WTC11 (cell line): ENCODE measurements at regions not wholly inside any gene's neighbourhood (a gene's known extent, or its start where the extent isn't known, plus 50 kb on each side); places are given as distances from the start of the nearest gene placed in this dataset.

Experiments used
- ATAC-seq: fragments of 200-7000 bp; cut with Tn5 transposase; 2 replicates; pipeline ENCODE4 v1.10.0; 2021; ENCODE audit warnings: mild to moderate bottlenecking, moderate library complexity
- CTCF ChIA-PET: fragments of 300-600 bp; sonication (Branson Sonifier 250); formaldehyde crosslinking; loops from one replicate; lab custom pipeline; 2021; ENCODE audit warnings: antibody characterized with exemption; lab: Charles Lee
- POLR2A ChIA-PET: fragments of 350-600 bp; sonication (Branson Sonifier 250); formaldehyde crosslinking; loops from one replicate; lab custom pipeline; 2021; ENCODE audit warnings: antibody characterized with exemption; lab: Charles Lee
- DNase-seq: peaks from one replicate; pipeline ENCODE4 v3.0.0; 2021; ENCODE audit warnings: low spot score
- H3K27ac Mint-ChIP-seq: 2 replicates; pipeline ENCODE4 v1.8.0; 2021; ENCODE audit warnings: mixed read lengths
- H3K27me3 Mint-ChIP-seq: 2 replicates; pipeline ENCODE4 v1.8.0; 2021; ENCODE audit warnings: low read depth, mild to moderate bottlenecking, moderate library complexity, mixed read lengths
- H3K36me3 Mint-ChIP-seq: 2 replicates; pipeline ENCODE4 v1.8.0; 2021; ENCODE audit warnings: mixed read lengths
- H3K4me1 Mint-ChIP-seq: 2 replicates; pipeline ENCODE4 v1.8.0; 2022; ENCODE audit warnings: mixed read lengths
- H3K4me3 Mint-ChIP-seq: 2 replicates; pipeline ENCODE4 v1.8.0; 2021; ENCODE audit warnings: mild to moderate bottlenecking, moderate library complexity, mixed read lengths
- H3K9me3 Mint-ChIP-seq: 2 replicates; pipeline ENCODE4 v1.8.0; 2021; ENCODE audit warnings: mixed read lengths
- ATF1 ChIP-seq: sonication (generic); formaldehyde crosslinking; IDR thresholded peaks from 2 replicates; pipeline ENCODE4 v1.8.1; 2023; ENCODE audit warnings: mild to moderate bottlenecking, moderate library complexity, missing genetic modification reagents
- FOXK1 ChIP-seq: sonication (generic); formaldehyde crosslinking; IDR thresholded peaks from 2 replicates; pipeline ENCODE4 v1.8.0; 2022; ENCODE audit warnings: mild to moderate bottlenecking, moderate library complexity, missing genetic modification reagents
- GRHL2 ChIP-seq: fragments of 250-450 bp; sonication (Bioruptor Pico); IDR thresholded peaks from 2 replicates; pipeline ENCODE4 v1.8.0; 2022; ENCODE audit warnings: mild to moderate bottlenecking, moderate library complexity; ENCODE audit not compliant: insufficient replicate concordance, severe bottlenecking
- JAZF1 ChIP-seq: fragments of 250-450 bp; sonication (Bioruptor Pico); IDR thresholded peaks from 2 replicates; pipeline ENCODE4 v1.9.0; 2021; ENCODE audit warnings: moderate library complexity, mild to moderate bottlenecking, inconsistent platforms
- PRRX2 ChIP-seq: fragments of 250-450 bp; sonication (Bioruptor Pico); IDR thresholded peaks from 2 replicates; pipeline ENCODE4 v1.8.0; 2021; ENCODE audit warnings: mild to moderate bottlenecking
- SMAD4 ChIP-seq: sonication (generic); formaldehyde crosslinking; IDR thresholded peaks from 2 replicates; pipeline ENCODE4 v1.8.0; 2022; ENCODE audit warnings: mild to moderate bottlenecking, missing genetic modification reagents
- TEAD4 ChIP-seq: sonication (generic); formaldehyde crosslinking; IDR thresholded peaks from 2 replicates; pipeline ENCODE4 v1.8.0; 2022; ENCODE audit warnings: mild to moderate bottlenecking, missing genetic modification reagents
- ZNF121 ChIP-seq: sonication (generic); formaldehyde crosslinking; IDR thresholded peaks from 2 replicates; pipeline ENCODE4 v1.8.0; 2023; ENCODE audit warnings: missing genetic modification reagents
- ZNF416 ChIP-seq: fragments of 250-450 bp; sonication (Bioruptor Pico); IDR thresholded peaks from 2 replicates; pipeline ENCODE4 v1.9.0; 2021; ENCODE audit warnings: mild to moderate bottlenecking, inconsistent platforms
- ZNF671 ChIP-seq: fragments of 250-450 bp; sonication (Bioruptor Pico); IDR thresholded peaks from 2 replicates; pipeline ENCODE4 v1.8.0; 2021; ENCODE audit warnings: mild to moderate bottlenecking
- TF ChIP-seq, protein P1 (sequence below): sonication (generic); formaldehyde crosslinking; conservative IDR thresholded peaks from 2 replicates; pipeline ENCODE4 v1.8.1; 2022; ENCODE audit warnings: mild to moderate bottlenecking, missing genetic modification reagents
- TF ChIP-seq, protein P2 (sequence below): fragments of 200-600 bp; IDR thresholded peaks from 2 replicates; pipeline ENCODE4 v1.8.0; 2022; ENCODE audit warnings: antibody characterized with exemption
- TF ChIP-seq, protein P3 (sequence below): fragments of 250-450 bp; sonication (Bioruptor Pico); IDR thresholded peaks from 2 replicates; pipeline ENCODE4 v1.9.0; 2021; ENCODE audit warnings: mild to moderate bottlenecking
- TF ChIP-seq, protein P4 (sequence below): fragments of 250-450 bp; sonication (Bioruptor Pico); IDR thresholded peaks from 2 replicates; pipeline ENCODE4 v1.9.0; 2021; ENCODE audit warnings: mild to moderate bottlenecking, borderline replicate concordance
- TF ChIP-seq, protein P5 (sequence below): fragments of 250-450 bp; sonication (Bioruptor Pico); conservative IDR thresholded peaks from 2 replicates; pipeline ENCODE4 v1.9.0; 2021; ENCODE audit warnings: mild to moderate bottlenecking
- TF ChIP-seq, protein P6 (sequence below): sonication (generic); formaldehyde crosslinking; IDR thresholded peaks from 2 replicates; pipeline ENCODE4 v1.8.0; 2022; ENCODE audit warnings: mild to moderate bottlenecking, missing genetic modification reagents
- TF ChIP-seq, protein P7 (sequence below): sonication (generic); formaldehyde crosslinking; IDR thresholded peaks from 2 replicates; pipeline ENCODE4 v1.8.1; 2022; ENCODE audit warnings: low read depth, mild to moderate bottlenecking, moderate library complexity, missing genetic modification reagents, borderline replicate concordance

DNA sequence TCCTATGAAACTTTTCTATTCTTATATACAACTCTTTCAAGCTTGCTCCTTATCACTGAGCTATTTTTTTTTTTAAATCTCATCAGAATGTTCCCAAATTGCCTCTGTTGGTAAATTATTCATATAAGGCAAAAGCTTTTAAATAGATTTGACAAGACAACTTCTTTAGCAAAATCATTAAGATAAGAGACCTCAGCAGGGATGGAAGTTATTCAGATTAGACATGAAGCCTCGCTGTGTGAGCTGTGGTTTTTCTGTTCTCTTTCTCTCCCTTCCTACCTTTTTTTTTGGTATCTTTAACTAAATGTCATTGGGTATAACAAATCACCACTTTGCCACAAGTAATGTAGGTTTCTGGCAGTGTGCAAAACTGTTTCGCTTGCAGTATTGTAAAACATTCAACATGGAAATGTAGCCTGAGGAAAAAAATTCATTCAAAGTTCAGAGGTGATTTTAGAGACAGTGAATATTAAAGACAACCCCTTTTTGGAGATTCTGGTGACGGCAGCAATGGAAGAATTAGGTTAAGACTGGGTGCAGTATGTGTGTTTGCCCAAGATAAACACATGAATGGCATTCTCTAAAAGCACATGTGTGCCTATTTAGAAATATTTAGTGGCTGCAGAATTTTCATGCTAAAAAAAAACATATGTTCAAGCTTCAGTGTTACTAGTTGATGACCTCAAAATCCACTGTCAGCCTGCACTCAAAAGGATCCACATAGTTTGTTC lies 467.1 kb downstream of the ZNF608 start:
- Mint-ChIP-seq H3K9me3 (peaks cover 5% of the 10 kb centered on the region; the same call in 1 of the 2 replicates), H3K4me3 (no peak overlapping the region), H3K27me3 (no peaks in the 10 kb centered on the region; the same call in 1 of the 2 replicates), H3K4me1 (peaks cover 13% of the 10 kb centered on the region), H3K27ac (no peak overlapping the region), H3K36me3 (no peaks in the 10 kb centered on the region; the same call in 1 of the 2 replicates)
- ATAC-seq (no peak), DNase-seq (no peak)
- ChIA-PET POLR2A (no interaction called here), CTCF (no interaction called here)
- no peak for TF ChIP-seq SMAD4 (CRISPR knock-in tag)

DNA sequence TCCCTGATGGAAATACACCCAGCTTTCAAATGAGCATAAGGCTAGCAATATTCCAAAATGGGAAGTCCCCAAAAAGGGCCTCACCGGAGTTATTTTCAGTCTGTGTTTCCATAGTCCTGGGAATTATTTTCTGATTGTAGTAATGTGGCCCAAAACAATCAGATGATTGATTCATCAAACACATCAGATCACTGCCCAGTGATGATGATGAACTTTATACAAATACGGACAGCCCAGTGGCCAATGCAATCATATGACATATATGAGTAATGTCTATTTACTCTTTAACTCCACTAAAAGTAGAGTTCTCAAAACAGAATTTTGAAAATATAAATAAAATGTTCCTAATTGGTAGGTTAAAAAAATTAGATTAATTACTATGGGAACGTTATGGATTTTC lies 467.8 kb downstream of the ZNF608 start:
- POLR2A ChIA-PET: no interaction called here
- CTCF ChIA-PET: no interaction called here
- Mint-ChIP-seq H3K27ac (no peak overlapping the region), H3K4me3 (no peak overlapping the region), H3K9me3 (peaks cover 5% of the 10 kb centered on the region; the same call in 1 of the 2 replicates), H3K4me1 (peaks cover 13% of the 10 kb centered on the region), H3K36me3 (no peaks in the 10 kb centered on the region; the same call in 1 of the 2 replicates), H3K27me3 (no peaks in the 10 kb centered on the region; the same call in 1 of the 2 replicates)
- ATAC-seq (no peak), DNase-seq (no peak)
- no peak for TF ChIP-seq ZNF121
- no peak for TF ChIP-seq ZNF416

DNA sequence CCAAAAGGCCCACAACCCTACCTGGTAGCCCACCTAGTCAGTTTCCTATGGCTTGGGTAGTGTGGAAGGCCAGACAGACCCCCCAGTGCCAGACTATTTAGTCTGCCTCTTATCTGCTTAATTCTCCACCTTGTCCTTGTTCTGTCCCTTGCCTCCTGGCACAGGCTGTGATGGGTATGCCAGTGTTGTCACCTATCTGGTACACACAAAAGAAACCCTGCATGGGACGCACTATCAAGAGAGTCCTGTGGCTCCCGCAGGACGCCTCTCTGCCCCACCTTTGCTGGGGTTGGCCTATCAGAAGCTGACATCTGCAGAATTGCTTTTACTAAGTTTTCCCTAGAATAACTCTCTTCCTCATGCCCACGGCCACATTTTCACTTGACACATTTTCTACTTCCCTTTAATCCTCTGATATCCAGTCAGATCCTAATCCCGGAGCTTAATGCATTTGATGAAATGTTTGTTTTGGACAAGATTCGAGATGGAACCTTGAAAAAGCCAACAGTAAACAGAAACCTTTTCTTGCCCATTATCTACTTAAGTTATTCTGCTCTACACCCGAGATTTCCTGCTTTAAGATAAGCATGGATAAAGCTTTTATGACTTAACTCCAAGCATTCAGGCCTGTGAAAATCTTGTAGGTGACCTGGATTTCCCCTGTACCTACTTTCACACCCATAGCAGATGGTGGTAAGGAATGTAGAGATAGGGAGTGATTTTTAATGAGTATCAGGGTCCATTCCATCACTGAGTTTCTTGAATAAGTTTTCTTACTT lies 468.5 kb downstream of the ZNF608 start:
- Mint-ChIP-seq H3K4me3 (no peak overlapping the region), H3K4me1 (peaks cover 9% of the 10 kb centered on the region), H3K9me3 (peaks cover 5% of the 10 kb centered on the region; the same call in 1 of the 2 replicates), H3K27me3 (no peaks in the 10 kb centered on the region; the same call in 1 of the 2 replicates), H3K36me3 (no peaks in the 10 kb centered on the region; the same call in 1 of the 2 replicates), H3K27ac (no peak overlapping the region)
- DNase-seq (no peak), ATAC-seq (no peak)
- TF ChIP-seq, protein P1, sequence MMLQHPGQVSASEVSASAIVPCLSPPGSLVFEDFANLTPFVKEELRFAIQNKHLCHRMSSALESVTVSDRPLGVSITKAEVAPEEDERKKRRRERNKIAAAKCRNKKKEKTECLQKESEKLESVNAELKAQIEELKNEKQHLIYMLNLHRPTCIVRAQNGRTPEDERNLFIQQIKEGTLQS: no peak
- no peak for TF ChIP-seq ZNF671 (CRISPR knock-in tag)
- TF ChIP-seq GRHL2 (CRISPR knock-in tag): no peak
- TF ChIP-seq, protein P2, sequence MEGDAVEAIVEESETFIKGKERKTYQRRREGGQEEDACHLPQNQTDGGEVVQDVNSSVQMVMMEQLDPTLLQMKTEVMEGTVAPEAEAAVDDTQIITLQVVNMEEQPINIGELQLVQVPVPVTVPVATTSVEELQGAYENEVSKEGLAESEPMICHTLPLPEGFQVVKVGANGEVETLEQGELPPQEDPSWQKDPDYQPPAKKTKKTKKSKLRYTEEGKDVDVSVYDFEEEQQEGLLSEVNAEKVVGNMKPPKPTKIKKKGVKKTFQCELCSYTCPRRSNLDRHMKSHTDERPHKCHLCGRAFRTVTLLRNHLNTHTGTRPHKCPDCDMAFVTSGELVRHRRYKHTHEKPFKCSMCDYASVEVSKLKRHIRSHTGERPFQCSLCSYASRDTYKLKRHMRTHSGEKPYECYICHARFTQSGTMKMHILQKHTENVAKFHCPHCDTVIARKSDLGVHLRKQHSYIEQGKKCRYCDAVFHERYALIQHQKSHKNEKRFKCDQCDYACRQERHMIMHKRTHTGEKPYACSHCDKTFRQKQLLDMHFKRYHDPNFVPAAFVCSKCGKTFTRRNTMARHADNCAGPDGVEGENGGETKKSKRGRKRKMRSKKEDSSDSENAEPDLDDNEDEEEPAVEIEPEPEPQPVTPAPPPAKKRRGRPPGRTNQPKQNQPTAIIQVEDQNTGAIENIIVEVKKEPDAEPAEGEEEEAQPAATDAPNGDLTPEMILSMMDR: no peak
- TF ChIP-seq TEAD4 (CRISPR knock-in tag): no peak
- TF ChIP-seq, protein P3, sequence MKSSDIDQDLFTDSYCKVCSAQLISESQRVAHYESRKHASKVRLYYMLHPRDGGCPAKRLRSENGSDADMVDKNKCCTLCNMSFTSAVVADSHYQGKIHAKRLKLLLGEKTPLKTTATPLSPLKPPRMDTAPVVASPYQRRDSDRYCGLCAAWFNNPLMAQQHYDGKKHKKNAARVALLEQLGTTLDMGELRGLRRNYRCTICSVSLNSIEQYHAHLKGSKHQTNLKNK: no peak
- TF ChIP-seq JAZF1 (CRISPR knock-in tag): no peak
- TF ChIP-seq ATF1 (CRISPR knock-in tag): no peak
- no peak for TF ChIP-seq FOXK1 (CRISPR knock-in tag)
- TF ChIP-seq PRRX2: no peak
- TF ChIP-seq, protein P4, sequence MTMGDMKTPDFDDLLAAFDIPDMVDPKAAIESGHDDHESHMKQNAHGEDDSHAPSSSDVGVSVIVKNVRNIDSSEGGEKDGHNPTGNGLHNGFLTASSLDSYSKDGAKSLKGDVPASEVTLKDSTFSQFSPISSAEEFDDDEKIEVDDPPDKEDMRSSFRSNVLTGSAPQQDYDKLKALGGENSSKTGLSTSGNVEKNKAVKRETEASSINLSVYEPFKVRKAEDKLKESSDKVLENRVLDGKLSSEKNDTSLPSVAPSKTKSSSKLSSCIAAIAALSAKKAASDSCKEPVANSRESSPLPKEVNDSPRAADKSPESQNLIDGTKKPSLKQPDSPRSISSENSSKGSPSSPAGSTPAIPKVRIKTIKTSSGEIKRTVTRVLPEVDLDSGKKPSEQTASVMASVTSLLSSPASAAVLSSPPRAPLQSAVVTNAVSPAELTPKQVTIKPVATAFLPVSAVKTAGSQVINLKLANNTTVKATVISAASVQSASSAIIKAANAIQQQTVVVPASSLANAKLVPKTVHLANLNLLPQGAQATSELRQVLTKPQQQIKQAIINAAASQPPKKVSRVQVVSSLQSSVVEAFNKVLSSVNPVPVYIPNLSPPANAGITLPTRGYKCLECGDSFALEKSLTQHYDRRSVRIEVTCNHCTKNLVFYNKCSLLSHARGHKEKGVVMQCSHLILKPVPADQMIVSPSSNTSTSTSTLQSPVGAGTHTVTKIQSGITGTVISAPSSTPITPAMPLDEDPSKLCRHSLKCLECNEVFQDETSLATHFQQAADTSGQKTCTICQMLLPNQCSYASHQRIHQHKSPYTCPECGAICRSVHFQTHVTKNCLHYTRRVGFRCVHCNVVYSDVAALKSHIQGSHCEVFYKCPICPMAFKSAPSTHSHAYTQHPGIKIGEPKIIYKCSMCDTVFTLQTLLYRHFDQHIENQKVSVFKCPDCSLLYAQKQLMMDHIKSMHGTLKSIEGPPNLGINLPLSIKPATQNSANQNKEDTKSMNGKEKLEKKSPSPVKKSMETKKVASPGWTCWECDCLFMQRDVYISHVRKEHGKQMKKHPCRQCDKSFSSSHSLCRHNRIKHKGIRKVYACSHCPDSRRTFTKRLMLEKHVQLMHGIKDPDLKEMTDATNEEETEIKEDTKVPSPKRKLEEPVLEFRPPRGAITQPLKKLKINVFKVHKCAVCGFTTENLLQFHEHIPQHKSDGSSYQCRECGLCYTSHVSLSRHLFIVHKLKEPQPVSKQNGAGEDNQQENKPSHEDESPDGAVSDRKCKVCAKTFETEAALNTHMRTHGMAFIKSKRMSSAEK (CRISPR knock-in tag): no peak
- TF ChIP-seq, protein P5, sequence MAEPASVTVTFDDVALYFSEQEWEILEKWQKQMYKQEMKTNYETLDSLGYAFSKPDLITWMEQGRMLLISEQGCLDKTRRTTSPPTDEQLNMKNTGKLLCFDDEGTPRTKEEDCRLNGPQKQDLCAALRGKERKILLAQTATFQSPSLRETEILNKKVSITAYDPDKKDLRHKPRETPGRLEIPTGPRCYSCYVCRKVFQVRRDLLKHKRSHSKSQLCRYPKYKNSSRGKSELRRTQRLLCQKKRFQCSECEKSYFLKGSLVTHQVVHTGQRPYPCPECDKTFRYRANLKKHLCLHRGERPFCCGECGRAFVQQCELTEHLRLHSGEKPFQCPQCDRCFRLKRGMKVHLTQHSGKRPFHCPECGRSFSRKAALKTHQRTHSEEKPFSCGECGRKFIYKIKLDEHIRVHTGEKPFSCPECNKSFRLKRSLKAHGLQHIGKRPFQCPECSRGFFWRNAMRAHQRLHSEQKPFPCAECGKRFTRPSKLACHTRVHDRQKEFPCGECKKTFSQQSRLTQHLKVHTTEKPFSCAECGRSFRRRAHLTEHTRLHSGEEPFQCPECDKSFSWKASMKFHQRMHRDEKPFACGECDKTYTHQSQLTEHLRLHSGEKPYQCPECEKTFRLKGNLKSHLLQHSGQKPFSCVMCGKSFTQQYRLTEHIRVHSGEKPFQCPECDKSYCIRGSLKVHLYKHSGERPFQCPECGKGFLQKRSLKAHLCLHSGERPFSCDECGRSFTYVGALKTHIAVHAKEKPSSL (CRISPR knock-in tag): no peak
- TF ChIP-seq, protein P6, sequence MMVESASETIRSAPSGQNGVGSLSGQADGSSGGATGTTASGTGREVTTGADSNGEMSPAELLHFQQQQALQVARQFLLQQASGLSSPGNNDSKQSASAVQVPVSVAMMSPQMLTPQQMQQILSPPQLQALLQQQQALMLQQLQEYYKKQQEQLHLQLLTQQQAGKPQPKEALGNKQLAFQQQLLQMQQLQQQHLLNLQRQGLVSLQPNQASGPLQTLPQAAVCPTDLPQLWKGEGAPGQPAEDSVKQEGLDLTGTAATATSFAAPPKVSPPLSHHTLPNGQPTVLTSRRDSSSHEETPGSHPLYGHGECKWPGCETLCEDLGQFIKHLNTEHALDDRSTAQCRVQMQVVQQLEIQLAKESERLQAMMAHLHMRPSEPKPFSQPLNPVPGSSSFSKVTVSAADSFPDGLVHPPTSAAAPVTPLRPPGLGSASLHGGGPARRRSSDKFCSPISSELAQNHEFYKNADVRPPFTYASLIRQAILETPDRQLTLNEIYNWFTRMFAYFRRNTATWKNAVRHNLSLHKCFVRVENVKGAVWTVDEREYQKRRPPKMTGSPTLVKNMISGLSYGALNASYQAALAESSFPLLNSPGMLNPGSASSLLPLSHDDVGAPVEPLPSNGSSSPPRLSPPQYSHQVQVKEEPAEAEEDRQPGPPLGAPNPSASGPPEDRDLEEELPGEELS (CRISPR knock-in tag): no peak
- TF ChIP-seq, protein P7, sequence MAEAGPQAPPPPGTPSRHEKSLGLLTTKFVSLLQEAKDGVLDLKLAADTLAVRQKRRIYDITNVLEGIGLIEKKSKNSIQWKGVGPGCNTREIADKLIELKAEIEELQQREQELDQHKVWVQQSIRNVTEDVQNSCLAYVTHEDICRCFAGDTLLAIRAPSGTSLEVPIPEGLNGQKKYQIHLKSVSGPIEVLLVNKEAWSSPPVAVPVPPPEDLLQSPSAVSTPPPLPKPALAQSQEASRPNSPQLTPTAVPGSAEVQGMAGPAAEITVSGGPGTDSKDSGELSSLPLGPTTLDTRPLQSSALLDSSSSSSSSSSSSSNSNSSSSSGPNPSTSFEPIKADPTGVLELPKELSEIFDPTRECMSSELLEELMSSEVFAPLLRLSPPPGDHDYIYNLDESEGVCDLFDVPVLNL (CRISPR knock-in tag): no peak
- CTCF ChIA-PET: no interaction called here
- POLR2A ChIA-PET: no interaction called here
